ENCODE measurements at regions not wholly inside any gene's neighbourhood (a gene's known extent, or its start where the extent isn't known, plus 50 kb on each side); places are given as distances from the start of the nearest gene placed in this dataset.

DNA sequence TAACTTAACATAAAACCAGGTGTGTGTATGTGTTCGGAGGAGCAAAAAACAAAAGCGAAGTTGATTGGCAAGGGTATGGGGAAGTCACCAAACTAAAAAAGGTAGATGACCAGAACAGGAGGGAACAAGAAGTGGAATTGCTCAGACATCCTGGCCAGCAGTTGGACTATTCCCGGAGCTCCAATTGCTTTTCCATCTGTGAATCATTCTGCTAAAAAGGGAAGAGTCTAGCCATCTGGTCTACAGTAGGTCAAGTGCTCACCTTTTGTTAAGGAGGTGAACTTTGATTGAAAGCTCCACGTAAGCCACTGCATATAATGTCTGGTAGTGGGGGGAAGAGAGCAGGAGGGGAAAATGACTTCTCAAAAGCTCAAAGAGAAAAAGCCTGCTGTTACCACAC lies 50.0 kb upstream of the BET1 start:
- no peak for DNase-seq (ENCODE audit: low spot score)

DNA sequence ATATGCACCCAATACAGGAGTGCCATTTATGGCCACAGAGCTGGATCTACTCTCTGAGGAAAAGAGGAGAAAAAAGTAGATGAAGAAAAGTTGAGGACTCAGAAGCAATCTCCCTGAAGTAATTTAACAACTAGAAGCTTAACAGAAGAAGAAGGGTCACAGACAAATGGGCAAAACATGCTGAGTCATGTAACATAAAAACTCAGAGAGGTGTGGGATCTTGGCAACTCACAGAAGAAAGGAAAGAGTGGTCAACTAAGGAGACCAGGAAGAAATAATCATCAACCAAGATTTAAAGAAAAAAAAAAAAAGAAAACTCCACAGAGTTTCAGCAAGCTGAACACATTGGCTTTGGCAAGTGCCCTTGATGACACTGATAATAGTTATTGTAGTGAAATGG lies 51.8 kb upstream of the BET1 start:
- no peak for DNase-seq (ENCODE audit: low spot score)

DNA sequence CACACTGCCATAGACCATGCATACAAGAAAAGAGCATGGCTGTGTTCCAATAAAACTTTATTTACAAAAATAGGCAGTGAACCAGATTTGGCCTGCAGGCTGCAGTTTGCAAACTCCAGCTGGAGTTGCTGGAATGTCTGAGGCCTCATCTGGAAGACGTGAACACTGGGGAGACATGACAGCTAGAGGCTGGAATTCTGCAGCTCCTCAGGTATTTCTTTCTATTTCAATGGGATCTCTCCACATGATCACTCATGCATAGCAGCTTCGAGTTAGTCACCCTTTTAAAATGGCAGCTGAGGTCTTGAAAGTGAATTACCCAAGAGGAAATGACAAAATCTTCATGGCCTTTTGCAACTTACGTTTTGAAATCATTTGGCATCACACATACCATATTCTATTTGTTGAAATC lies 52.6 kb upstream of the BET1 start:
- DNase-seq (ENCODE audit: low spot score) = no peak

DNA sequence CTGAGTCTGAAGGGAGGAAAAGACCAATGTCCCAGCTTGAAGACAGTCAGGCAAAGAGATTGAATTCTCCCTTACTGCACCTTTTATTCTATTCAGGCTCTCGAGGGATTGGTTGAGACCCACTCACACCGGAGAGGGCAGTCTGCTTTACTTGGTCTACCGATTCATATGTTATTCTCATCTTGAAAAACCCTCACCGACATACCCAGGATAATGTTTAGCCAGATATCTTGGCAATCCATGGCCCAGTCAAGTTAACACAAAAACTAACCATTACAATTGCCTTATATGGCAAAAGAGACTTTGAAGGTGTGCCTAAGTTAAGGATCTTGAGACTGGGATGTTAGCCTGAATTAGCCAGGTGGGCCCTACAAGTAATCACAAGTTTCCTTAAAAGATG lies 53.8 kb upstream of the BET1 start:
- no peak for DNase-seq (ENCODE audit: low spot score)

DNA sequence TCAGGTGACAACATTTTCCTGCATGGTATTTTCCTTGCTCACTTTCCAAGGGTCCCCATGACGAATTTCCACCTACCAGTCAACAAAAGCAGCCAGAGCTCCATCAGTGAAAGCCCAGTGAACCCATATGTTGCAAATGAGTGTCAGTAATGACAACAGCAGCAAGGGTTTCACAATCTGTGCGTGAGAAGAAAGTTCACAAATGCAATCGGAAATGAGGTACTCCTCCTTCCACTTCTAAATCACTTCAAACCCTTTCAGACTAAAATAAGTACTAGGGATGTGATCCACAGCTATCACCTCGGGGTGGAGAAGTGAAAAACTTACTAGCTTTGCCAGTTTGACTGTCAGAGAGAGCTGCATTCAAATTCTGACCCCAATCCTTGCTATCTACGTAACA lies 55.6 kb upstream of the BET1 start:
- DNase-seq (ENCODE audit: low spot score) = no peak

DNA sequence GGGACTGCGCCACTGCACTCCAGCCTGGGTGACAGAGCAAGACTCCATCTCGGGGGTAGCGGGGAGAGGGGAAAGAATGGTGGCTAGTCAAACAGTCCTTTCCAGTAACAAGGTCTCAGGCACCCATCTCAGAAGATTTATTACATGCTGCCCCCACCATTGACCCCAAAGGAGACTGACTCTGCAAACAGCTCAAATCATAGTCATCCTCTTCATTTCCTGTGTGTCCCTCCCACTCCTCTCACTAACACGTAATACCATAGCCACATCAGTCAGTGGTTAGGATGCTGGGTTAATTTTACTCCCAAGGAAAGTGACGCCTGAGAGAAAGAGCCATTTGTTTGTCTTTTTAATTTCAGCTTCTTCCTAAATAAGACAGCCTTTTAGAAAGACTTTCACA lies 56.6 kb upstream of the BET1 start:
- DNase-seq (ENCODE audit: low spot score) = no peak

DNA sequence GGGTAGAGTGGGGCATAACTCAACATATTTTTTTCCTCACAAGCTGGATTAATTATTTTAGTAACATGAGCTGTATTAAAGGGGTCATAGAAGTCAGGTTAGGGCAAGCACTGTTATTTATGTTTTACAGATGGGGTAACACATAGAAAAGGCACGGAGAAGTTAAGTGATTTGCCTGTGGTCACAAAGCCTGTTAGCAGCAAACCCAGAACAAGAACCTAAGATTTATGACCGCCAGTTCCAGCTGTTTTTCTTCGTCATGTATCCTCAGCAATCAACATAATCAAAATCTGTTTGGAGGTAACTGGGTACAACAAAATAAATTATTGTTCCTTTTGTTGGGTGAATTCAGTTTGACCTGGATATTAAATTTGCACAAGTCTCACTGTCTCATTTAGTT lies 57.2 kb upstream of the BET1 start:
- no peak for DNase-seq (ENCODE audit: low spot score)

DNA sequence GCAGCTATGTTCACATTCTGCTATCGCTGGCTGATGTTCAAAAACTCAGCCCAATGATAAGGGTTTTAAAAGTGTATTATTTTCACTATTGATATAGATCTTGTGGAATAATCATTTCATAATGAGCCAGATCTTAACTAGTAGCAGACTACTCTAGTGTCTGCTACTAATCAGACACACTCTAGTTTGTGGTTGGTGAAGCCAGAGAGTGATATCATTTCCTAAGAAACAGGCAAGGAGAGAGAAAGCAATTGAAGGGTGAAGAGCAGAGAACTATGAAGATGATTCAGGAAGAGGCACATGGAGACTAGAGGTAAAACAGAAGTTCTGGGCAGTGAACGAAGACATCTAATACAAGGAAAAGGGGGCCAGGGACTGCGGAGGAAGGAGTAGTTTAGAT lies 58.2 kb upstream of the BET1 start:
- DNase-seq (ENCODE audit: low spot score) = no peak

DNA sequence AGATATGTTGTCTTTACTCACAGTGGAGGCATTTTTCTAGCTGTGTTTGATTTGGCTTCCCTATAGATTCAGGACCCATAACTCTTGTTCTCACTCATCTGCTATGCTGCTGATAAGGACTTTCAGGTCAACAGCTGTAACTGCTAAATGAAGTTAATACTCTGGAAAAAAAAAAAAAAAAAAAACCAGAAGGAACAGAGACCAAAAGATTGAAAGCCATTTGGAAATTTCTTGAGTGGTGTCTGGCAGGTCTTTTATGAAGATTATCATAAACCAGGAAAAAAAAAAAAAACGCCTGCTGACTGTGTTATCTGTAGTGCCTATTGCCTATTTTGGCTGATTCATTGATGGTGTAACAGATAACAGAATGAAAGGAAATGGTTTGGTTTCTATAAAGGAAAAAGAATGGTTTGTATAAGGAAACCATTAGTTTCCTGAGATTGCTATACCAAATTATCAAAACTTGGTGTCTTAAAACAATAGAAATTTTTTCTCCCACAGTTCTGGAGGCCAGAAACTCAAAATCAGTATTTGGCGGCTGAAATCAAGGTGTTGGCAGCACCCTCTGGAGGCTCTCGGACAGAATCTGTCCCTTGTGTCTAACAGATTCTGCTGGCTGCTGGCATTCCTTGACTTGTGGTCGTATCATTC lies 60.5 kb upstream of the BET1 start:
- DNase-seq (ENCODE audit: low spot score) = no peak

DNA sequence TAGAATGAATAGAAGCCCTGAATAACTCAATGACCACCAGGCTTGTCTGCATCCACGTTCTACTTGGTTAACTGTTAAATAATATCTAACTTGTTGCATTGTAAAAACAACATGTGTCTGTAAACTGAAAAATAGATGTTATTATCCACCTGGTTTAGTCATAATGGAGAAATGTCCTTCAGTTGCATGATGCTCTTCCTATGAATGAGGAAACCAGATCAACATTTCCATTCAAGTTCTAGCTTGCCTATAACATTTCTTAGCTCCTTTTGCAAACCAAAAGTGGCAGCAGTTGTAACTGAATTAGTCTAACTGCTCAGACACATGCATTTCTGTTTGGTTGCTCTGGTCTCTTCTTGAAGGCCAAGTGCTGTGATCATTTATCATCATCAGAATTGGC lies 62.9 kb upstream of the BET1 start:
- no peak for DNase-seq (ENCODE audit: low spot score)

DNA sequence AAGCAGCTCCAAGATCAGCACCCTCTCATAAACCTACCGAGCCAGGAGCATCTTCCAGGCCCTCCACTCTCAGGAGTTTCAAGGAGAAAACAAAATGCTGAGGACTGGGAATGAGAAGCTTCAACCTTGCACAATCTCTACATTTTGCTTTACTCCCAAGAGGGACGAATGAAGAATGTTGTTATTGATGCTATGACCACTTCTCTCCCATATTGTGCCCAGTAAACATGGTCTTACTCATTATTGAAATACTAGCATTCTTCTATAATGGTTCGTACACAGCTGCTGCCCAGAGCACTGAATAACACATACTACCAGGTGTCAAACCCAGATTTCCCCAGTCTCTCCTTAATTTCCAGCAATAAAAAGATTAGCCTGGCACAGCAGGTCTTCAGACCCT lies 63.4 kb upstream of the BET1 start:
- no peak for DNase-seq (ENCODE audit: low spot score)

DNA sequence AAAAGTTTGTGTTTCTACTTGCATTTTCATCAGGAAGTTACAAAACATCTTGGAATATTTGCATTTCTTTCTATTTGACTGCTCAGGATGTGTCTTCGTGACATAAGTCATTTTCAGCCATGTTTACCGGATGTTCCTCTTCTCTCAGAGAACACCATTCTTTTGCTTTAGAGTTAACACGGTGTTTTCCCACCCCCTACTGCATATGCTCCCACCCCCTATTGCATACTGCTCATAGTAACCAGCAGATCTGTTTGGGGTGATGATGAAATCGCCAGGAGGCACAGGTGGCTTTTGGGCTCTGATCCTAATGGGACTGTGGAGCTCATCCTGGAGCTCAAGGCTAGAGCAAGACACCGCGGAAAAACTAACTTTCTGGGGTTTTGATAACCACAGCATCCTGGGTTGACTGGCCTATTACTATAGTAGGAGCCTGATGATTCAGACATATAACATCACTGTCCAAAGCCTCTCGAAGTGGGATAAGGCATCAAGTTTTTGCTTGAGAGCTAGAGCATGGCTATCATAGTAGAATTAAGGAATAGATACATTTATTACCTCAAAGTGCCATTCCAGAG lies 65.1 kb upstream of the BET1 start:
- DNase-seq (ENCODE audit: low spot score) = no peak

DNA sequence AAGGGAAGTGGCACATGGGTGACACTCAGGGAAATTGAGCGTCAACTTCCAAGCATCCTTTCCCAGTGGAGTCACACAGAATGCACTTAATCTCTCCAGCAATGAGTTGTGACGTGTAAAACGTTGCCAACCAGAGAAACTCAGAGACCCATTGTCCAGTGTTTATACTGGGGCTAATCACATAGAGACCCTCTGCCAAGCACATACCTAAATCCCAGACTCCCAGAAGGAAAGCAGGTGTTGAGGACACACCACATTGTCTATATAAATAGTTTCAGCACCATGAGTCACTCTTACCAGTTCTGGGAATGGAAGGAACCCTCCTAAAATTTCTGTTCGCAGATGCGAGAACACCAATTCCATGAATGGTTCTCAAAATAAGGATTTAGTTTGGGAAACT lies 76.4 kb upstream of the BET1 start:
- DNase-seq (ENCODE audit: low spot score) = no peak

DNA sequence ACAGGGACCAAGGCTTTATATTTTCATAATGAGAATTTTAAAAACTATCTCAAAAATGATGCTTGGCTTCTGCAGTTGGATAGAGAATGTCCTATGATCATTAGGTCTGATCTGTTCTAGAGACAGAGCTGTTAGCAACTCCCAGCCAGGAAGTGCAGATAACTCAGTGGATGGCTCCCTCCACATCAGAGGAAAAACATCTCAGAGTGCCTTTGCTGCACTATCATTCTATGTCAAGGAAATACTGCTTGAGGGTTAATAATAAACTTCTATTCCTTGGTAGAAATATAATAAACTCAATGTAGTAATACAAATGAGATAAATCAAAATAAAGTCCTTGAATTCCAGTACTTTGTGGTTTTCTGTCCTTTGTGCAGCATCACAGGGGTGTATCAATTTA lies 78.0 kb upstream of the BET1 start:
- no peak for DNase-seq (ENCODE audit: low spot score)

DNA sequence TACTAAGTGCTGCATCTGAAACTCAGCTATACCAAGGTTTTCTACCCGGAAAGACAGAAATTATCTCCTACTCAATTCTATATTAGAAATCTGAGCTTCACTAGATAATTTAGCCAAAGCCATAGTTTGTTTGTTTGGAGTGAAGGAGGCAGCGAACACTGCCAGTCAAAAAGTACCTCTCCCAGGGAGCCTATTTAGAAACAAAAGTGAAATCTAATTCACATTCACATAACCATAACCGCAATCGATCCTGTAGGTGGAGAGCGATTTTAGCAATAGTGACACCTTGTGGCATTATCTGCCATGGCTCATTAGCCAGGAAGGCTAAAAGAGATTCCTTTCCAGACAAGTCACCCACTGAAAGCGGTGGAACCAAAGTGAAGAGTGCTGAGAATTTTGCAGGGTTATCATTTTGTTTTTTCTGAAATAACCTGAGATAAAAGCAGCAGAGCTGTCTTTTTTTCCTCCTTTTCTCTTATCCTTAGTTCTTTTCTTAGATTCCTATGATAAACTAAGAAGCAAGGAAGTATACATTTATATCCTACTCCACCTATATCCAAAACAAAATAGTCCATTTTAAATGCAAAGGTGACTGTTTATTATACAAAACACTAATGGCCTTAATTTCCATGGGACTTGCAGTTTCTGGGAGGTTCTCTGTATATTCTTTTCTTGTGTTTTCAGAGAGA lies 83.7 kb upstream of the BET1 start:
- DNase-seq (ENCODE audit: low spot score) = peak; percentile 60

DNA sequence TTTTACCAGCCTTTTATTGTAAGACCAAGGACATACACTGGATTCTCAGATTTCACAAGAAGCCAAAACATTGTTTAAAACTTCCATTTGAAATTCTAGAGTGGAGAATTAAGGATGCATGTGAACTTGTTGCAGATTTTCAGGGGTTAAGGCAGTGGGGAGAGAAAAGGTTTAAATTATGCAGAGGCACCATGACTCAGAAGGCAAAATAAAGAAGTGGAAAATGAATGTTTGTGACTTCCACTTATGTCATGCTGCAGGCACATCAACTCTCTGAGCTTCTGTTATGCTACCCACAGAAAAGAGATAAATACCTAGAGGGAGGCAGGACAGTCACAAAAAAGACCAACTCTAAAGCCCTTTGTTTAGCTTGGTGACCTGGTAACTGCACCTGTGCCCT lies 84.4 kb upstream of the BET1 start:
- no peak for DNase-seq (ENCODE audit: low spot score)

DNA sequence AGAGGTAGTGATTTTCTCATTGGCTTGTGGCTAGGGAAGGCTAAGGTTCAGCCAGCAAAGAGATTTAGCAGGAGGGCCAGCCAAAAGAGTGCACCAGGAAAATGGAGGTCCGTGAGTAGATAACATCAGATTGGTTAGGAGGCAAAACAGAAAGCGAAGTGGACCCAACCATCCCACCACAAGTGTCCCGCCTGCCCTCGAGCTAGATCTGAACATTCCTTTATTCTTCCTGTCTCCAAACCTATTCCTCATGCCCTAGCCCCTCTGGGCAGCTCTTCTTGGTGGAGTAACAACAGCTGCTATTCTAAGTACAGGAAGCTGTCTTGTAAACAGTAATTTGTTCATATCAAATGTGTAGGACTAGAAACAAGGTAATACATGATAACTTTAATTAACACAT lies 85.7 kb upstream of the BET1 start:
- DNase-seq (ENCODE audit: low spot score) = no peak

DNA sequence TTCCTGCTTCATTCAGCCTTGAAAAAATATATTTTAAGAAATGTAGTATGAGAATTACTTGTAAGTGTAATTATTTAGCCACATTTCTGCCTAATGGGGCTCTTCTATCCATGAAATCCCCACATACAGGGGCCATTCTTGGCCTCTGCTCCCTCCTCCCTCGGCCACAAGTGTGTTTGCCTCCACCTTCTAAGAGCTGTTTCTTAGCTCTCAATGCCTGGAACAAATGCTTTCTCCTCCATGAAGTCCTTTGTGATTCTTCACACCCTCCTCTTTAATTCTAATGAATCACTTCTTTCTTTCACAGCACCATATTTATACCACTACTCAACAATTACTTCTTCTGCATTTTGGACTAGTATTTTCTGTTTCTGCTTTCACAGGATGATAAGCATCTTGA lies 88.8 kb upstream of the BET1 start:
- DNase-seq (ENCODE audit: low spot score) = no peak

DNA sequence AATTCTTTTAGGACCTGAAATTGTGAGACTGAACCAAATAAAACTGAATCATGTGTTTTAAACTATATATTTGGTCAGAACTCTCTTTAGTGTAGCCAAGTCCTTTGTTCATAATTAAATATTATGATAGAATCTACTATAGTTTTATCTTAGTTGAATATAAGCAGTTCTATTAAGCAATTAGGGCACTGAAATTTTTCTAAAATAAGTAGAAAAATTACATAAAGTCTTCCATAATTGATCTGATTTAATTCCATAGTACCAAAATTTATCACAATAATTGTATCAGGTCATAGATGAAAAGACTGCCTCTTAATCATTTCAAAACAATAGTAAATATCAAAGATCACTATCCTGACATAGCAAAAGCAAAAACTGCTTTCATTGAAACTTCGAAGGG lies 90.1 kb upstream of the BET1 start:
- no peak for DNase-seq (ENCODE audit: low spot score)

DNA sequence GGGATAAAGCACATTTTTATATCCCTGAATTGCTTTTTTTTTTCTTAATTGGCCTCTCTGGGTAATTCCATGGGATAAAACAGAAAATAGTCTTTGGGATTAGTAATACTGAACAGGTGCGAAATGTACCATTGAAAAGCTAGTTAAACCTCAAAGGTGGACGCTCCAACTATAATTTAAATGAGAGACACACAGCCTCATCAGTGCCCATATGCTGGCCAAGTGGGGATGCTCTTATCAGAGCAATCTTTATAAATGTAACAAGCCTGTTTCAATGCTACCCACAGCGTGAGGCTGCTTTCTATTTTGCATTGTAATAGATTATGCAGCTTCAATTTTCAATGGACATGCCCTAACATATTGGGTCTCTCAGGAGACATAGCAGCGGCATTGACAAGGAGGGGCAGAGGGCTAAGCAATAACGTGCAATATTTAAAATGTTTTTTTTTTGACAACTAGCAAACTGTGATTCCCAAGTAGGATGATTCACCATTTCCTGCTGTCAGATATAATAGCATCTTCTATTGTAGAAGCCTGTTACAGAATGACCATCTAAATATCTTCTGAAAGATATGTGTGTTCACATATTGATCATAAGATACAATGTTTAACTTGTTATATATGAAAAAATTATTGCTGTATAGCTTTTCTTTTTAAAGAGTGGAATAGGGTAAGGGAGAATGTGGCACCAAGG lies 91.3 kb upstream of the BET1 start:
- DNase-seq (ENCODE audit: low spot score) = no peak

DNA sequence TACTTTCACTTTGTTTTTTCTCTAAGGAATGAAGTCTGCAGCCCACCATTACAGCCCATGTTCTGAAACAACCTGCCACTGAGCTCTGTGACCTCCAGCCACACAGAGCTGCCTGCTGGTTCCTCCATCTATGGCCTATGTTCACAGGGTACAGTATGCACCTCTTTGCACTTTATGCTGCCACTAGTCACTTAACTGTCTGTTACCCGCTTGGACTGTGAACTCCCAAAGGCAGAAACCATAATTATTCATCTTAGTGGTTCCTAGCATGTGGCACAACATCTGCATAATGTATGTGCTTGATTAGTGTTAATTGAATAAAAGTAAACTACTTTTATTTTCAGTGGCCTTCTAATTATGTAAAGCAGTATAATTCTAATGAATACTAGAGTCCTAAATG lies 95.5 kb upstream of the BET1 start:
- DNase-seq (ENCODE audit: low spot score) = no peak

DNA sequence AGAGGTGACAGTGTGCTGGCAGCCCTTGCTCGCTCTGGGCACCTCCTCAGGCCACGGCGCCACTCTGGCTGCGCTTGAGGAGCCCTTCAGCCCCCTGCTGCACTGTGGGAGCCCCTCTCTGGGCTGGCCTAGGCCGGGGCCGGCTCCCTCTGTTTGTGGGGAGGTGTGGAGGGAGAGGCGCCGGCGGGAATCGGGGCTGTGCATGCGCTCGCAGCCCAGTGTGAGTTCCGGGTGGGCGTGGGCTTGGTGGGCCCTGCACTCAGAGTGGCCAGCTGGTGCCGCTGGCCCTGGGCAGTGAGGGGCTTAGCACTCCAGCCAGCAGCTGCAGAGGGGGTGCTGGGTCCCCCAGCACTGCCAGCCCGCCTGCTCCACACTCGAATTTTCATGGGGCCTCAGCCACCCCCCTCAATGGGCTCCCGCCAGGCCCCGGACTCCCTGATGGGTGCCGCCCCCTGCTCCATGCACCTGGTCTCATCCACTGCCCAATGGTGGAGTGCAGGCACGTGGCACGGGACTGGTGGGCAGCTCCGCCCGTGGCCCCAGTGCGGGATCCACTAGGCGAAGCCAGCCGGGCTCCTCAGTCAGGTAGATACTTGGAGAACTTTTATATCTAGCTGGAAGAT lies 96.7 kb upstream of the BET1 start:
- DNase-seq (ENCODE audit: low spot score) = no peak

DNA sequence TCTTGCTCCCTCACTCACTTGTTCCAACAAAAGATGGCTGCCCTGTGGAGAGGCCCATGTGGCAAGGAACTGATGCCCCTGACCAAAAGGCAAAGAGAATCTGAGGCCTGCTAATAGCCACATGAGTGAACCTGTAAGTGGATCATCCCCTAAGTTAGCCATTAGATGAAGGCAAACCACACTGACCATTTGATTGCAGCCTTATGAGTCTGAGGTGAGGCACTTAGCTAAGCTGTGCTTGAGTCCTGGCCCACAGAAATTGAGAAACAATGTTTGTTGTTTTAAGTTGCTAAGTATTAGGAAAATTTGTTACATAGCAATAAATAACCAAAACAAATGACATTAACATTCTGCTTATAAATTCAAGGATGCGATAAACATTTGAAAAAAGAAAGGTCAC lies 100.1 kb upstream of the BET1 start:
- no peak for DNase-seq (ENCODE audit: low spot score)
